ENCODE measurements at regions not wholly inside any gene's neighbourhood (a gene's known extent, or its start where the extent isn't known, plus 50 kb on each side); places are given as distances from the start of the nearest gene placed in this dataset.

GRCh38 chr18:11526675-11527074 is 82.7 kb upstream of the SLC35G4 start:
- WGBS, 2 donors, result 85 to 87% methylated on average over 1 of the region's 1 CpG
- no peak for TF ChIP-seq CTCF (IDR thresholded peaks at IDR 0.05)
- H3K4me1 ChIP-seq, result no peaks in the 10 kb centered on the region
- H3K9me3 ChIP-seq, result no peaks in the 10 kb centered on the region
- H3K27me3 ChIP-seq, result no peaks in the 10 kb centered on the region
- ATAC-seq (no peak), DNase-seq (no peak), FAIRE-seq (no peak)
- intact Hi-C loops (cut with DNase I), result no loop called here
- no peak overlapping the region for H3K27ac ChIP-seq
- H3K4me3 ChIP-seq, result no peak overlapping the region
- no peaks in the 10 kb centered on the region for H3K36me3 ChIP-seq

GRCh38 chr18:11523804-11524203 is 85.6 kb upstream of the SLC35G4 start:
- DNase-seq, result no peak
- ATAC-seq, result no peak
- WGBS, 2 donors, result 18 to 33% methylated on average over 2 of the region's 2 CpGs
- intact Hi-C loops (cut with DNase I), result no loop called here
- FAIRE-seq, result no peak
- Histone ChIP-seq H3K27ac (no peak overlapping the region), H3K9me3 (no peaks in the 10 kb centered on the region), H3K4me1 (no peaks in the 10 kb centered on the region), H3K36me3 (no peaks in the 10 kb centered on the region), H3K4me3 (no peak overlapping the region), H3K27me3 (no peaks in the 10 kb centered on the region)
- no peak for TF ChIP-seq CTCF (IDR thresholded peaks at IDR 0.05)

GRCh38 chr18:11522992-11523391 is 86.4 kb upstream of the SLC35G4 start:
- Histone ChIP-seq H3K4me1 (no peaks in the 10 kb centered on the region), H3K9me3 (no peaks in the 10 kb centered on the region), H3K27me3 (no peaks in the 10 kb centered on the region), H3K4me3 (no peak overlapping the region), H3K27ac (no peak overlapping the region), H3K36me3 (no peaks in the 10 kb centered on the region)
- WGBS, 2 donors, result 61 to 67% methylated on average over 5 of the region's 5 CpGs
- no peak for DNase-seq
- ATAC-seq, result no peak
- FAIRE-seq, result no peak
- TF ChIP-seq CTCF (IDR thresholded peaks at IDR 0.05), result no peak
- intact Hi-C loops (cut with DNase I), result no loop called here

- no peak overlapping the region for H3K4me3 ChIP-seq
- no peak for FAIRE-seq
- H3K27ac ChIP-seq, result no peak overlapping the region
- H3K9me3 ChIP-seq, result no peaks in the 10 kb centered on the region
- intact Hi-C loops (cut with DNase I), result no loop called here
- no peak for TF ChIP-seq CTCF (IDR thresholded peaks at IDR 0.05)
- ATAC-seq, result no peak
- H3K4me1 ChIP-seq, result no peaks in the 10 kb centered on the region
- 51 to 58% methylated on average over 5 of the region's 5 CpGs for WGBS, 2 donors
- H3K27me3 ChIP-seq, result no peaks in the 10 kb centered on the region
- H3K36me3 ChIP-seq, result no peaks in the 10 kb centered on the region
- DNase-seq, result no peak
Measured at GRCh38 chr18:11521853-11522252, 87.5 kb upstream of the SLC35G4 start.

- H3K27me3 ChIP-seq, result no peaks in the 10 kb centered on the region
- DNase-seq (no peak), ATAC-seq (no peak), FAIRE-seq (no peak)
- no peaks in the 10 kb centered on the region for H3K9me3 ChIP-seq
- WGBS, 2 donors, result 57 to 65% methylated on average over 6 of the region's 6 CpGs
- no peaks in the 10 kb centered on the region for H3K36me3 ChIP-seq
- no peak overlapping the region for H3K27ac ChIP-seq
- no peaks in the 10 kb centered on the region for H3K4me1 ChIP-seq
- intact Hi-C loops (cut with DNase I), result no loop called here
- TF ChIP-seq CTCF (IDR thresholded peaks at IDR 0.05), result no peak
- H3K4me3 ChIP-seq, result no peak overlapping the region
Measured at GRCh38 chr18:11520536-11520935, 88.9 kb upstream of the SLC35G4 start.

Data from pancreas (tissue), 10 donors.